ENCODE measurements at regions not wholly inside any gene's neighbourhood (a gene's known extent, or its start where the extent isn't known, plus 50 kb on each side); places are given as distances from the start of the nearest gene placed in this dataset.

DNA sequence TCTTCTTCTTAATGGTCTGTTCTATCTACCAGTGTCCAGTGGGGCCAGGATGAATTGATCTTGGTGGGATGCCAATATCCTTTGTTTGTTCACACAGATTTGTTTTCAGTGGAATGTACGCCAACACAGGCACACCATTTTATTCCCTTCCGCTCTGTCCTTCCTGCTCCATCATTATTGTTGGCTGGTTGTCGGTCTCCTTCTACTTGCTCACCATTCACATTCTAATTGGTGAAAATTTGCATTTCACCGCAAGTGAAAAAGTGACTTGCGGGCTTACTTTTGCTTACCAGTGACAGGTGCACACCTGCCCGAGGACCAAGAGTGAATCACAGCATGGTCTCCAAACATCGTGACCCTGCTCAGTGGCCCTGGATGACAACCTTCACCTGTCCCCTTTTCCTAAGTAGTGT lies 148.3 kb downstream of the NOC3L start:
- no peaks in the 10 kb centered on the region for H3K36me3 ChIP-seq
- no peaks in the 10 kb centered on the region for H3K9me3 ChIP-seq
- H3K4me3 ChIP-seq: no peak overlapping the region
- ATAC-seq (no peak), DNase-seq (no peak)
- intact Hi-C loops (cut with DNase I): no loop called here
- no peaks in the 10 kb centered on the region for H3K27me3 ChIP-seq (ENCODE audit: low read depth)
- TF ChIP-seq, protein P1, sequence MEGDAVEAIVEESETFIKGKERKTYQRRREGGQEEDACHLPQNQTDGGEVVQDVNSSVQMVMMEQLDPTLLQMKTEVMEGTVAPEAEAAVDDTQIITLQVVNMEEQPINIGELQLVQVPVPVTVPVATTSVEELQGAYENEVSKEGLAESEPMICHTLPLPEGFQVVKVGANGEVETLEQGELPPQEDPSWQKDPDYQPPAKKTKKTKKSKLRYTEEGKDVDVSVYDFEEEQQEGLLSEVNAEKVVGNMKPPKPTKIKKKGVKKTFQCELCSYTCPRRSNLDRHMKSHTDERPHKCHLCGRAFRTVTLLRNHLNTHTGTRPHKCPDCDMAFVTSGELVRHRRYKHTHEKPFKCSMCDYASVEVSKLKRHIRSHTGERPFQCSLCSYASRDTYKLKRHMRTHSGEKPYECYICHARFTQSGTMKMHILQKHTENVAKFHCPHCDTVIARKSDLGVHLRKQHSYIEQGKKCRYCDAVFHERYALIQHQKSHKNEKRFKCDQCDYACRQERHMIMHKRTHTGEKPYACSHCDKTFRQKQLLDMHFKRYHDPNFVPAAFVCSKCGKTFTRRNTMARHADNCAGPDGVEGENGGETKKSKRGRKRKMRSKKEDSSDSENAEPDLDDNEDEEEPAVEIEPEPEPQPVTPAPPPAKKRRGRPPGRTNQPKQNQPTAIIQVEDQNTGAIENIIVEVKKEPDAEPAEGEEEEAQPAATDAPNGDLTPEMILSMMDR (IDR thresholded peaks at IDR 0.05): no peak
- no peak overlapping the region for H3K27ac ChIP-seq
- no peaks in the 10 kb centered on the region for H3K4me1 ChIP-seq

- Histone ChIP-seq H3K9me3 (no peaks in the 10 kb centered on the region), H3K4me1 (no peaks in the 10 kb centered on the region), H3K27ac (no peak overlapping the region), H3K36me3 (no peaks in the 10 kb centered on the region), H3K27me3 (ENCODE audit: low read depth) (no peaks in the 10 kb centered on the region), H3K4me3 (no peak overlapping the region)
- TF ChIP-seq, protein P1 (IDR thresholded peaks at IDR 0.05): no peak
- ATAC-seq (no peak), DNase-seq (no peak)
- intact Hi-C loops (cut with DNase I): no loop called here
These were observed 146.5 kb downstream of the NOC3L start for GRCh38 chr10:94216201-94216600.

GRCh38 chr10:94217411-94217810 lies 145.3 kb downstream of the NOC3L start:
- Histone ChIP-seq H3K9me3 (no peaks in the 10 kb centered on the region), H3K4me1 (no peaks in the 10 kb centered on the region), H3K36me3 (no peaks in the 10 kb centered on the region), H3K27me3 (ENCODE audit: low read depth) (no peaks in the 10 kb centered on the region), H3K27ac (no peak overlapping the region), H3K4me3 (no peak overlapping the region)
- TF ChIP-seq, protein P1 (IDR thresholded peaks at IDR 0.05): no peak
- ATAC-seq (no peak), DNase-seq (no peak)
- intact Hi-C loops (cut with DNase I): no loop called here

DNA sequence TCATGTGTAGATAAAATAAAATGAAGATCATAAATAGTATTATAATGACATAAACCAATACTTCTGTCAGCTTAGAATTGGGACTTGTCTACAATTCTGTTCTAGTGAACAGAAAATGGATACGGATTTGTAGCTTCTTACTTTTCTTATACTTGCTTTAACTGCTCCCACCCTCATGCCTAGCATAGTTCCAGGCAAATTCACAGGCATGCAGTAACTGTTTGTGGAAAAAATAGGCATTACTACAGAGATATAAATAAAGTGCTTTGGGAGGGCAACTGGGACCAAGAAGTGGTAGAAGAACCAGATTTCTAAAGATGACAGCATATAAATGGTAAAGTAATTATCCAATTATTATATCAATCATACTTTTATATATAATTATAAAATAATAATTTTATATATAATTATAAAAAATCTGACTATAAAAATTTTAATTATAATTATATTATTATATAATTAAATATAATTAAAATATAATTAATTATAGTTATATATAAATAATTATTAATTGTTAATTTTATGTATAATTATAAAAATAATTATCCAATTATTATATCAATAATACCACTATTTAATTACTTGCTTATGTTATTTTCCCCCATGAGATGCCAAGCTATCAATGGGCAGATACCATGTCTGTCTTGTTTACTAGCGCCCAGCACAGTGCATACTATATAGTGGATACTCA lies 144.1 kb downstream of the NOC3L start:
- TF ChIP-seq, protein P1 (IDR thresholded peaks at IDR 0.05): no peak
- no peaks in the 10 kb centered on the region for H3K9me3 ChIP-seq
- intact Hi-C loops (cut with DNase I): no loop called here
- DNase-seq (no peak), ATAC-seq (no peak)
- no peaks in the 10 kb centered on the region for H3K27me3 ChIP-seq (ENCODE audit: low read depth)
- no peak overlapping the region for H3K4me3 ChIP-seq
- H3K36me3 ChIP-seq: no peaks in the 10 kb centered on the region
- H3K27ac ChIP-seq: no peak overlapping the region
- H3K4me1 ChIP-seq: no peaks in the 10 kb centered on the region

GRCh38 chr10:94219829-94220228 lies 142.9 kb downstream of the NOC3L start:
- TF ChIP-seq, protein P1 (IDR thresholded peaks at IDR 0.05): no peak
- no peak overlapping the region for H3K4me3 ChIP-seq
- no peak for DNase-seq
- intact Hi-C loops (cut with DNase I): no loop called here
- ATAC-seq: peak; percentile 56 to 83
- H3K27me3 ChIP-seq (ENCODE audit: low read depth): no peaks in the 10 kb centered on the region
- no peaks in the 10 kb centered on the region for H3K9me3 ChIP-seq
- H3K27ac ChIP-seq: no peak overlapping the region
- no peaks in the 10 kb centered on the region for H3K4me1 ChIP-seq
- no peaks in the 10 kb centered on the region for H3K36me3 ChIP-seq

All from lower lobe of right lung (tissue), 2 donors.